Ureter (tissue), 1 donor: ENCODE measurements at regions not wholly inside any gene's neighbourhood (a gene's known extent, or its start where the extent isn't known, plus 50 kb on each side); places are given as distances from the start of the nearest gene placed in this dataset.

Source experiments
- DNase-seq: peaks from one replicate; pipeline ENCODE4 v3.0.0-alpha.2; 2020; ENCODE audit warnings: low spot score
- donor health status: DM: yes; HTN: yes; CAD: no.

DNA sequence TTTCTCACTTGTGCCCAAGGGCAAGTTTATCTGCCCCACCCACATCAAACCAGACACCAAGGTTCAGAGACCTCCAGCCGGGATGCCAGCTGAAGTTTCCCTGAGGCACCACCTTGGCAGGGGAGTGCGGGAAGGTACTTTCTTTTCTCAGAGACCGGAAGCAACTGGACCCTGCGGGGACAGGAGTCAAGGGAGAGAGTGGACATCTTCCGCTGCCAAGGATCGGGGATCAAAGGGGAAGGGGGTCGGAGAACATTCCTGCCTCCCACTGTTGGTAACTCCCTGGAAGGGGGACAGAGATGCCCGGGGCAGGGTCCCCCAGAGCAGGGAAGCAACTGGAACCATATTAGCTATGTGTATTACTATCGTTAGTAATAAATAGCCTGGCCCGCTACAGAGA lies 161.8 kb downstream of the DICER1 start:
- DNase-seq = no peak

DNA sequence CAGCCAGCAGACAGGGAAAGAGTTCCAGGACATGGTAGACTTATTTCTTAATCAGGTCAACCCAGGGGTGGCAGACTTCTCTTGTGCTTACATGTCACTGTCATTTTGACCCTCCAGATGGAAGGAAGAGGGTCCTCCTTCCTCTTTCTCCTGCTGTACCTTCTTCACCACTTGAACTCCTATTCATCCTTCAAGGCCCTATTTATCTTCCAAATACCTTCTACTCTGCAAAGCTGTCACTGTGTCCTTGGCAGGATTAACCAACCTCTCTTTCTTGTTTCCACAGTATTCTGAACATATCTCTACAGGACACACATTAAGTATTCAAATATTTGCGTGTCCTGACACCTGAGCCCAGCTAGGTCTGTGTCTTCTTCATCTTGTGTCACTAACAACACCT lies 163.1 kb downstream of the DICER1 start:
- no peak for DNase-seq

DNA sequence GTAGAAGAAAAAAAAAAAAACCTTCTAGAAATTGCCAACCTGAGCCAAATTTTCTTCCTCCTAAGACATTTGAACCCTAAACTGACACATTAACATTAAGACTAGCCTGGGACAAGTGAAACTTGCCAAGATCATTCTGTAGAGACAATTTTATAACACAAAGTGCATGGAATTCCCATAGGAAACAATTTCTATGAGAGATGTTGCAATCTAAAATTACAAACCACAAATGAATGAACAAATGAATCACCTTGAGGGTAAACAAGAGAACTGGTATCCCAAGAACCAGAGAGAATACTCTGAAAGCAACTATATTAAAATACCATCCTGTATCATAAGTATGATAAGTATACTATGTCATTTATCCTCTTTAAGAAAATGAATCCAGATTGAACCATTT lies 165.3 kb downstream of the DICER1 start:
- DNase-seq = no peak

DNA sequence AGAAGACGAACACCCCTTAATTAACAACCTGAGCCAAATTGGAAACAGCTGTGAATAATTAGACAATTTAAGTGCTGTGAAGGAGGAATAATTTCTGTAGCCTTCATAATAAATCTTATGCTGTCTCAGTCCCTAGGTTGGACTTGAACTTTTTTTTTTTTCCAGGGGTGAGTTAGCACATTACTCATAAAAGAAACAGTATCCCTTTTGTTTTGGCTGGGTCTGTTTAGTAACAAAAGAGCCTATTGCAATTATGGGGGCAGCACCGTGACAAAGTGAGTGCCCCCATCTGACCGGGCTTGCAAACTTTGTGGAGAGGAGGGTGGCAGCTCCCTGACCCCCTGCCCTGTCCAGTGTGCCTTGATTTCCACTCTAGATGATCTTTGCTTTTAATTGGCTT lies 167.4 kb downstream of the DICER1 start:
- DNase-seq = no peak

DNA sequence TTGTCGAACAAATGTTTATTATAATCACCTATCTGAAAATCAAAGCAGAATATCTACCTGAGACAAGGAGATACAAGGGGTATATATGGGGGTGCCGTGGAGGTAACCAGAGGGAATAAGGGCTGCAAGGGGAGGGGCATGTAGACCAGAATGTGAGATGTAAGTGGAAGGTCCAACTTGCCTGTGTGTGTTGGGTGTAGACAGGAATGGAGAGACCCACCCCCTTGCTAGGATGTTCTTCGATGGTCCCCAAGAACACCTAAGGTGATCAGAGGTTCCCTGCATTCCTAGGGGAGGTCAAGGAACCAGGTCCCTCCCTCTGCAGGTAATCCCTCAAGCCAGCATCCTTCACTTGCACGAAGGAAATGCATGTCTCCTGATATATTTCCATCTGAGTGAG lies 167.9 kb downstream of the DICER1 start:
- no peak for DNase-seq

DNA sequence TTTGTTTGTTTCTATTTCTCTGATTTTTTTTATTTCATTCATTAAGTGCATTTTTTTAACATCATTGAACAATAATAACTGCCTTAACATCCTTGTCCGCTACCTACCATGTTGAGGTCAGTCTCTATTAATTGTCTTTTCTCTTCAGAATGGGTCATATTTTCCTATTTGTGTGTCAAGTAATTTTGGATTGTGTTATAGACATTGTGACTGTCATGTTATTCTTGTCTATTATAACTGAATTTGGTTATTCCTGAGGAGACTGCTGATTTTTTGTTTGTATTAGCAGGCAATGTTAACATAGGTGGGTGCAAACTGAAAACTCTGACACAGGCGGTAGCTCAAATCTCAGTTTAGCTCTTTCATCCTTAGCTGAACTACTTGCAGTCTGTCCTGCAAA lies 169.9 kb downstream of the DICER1 start:
- DNase-seq = no peak

DNA sequence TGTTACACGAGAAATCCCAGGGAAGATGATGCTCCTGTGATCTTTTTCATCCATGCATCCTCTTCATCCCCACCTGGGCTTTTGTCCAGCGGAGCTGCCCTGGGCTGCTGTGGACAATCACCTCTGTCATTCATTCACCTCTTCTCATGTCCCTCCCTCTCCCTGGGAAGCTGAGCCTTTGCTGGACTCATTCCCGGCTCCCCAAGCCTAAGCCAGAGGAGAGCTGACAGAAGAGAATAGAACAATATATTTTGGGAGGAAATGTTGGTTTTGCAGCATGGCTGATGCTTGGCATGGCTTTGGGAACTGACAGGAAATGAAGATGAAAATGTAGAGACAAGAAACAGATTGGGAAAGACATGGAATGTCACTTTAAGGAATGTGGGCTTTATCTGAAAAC lies 177.4 kb downstream of the DICER1 start:
- DNase-seq = no peak

DNA sequence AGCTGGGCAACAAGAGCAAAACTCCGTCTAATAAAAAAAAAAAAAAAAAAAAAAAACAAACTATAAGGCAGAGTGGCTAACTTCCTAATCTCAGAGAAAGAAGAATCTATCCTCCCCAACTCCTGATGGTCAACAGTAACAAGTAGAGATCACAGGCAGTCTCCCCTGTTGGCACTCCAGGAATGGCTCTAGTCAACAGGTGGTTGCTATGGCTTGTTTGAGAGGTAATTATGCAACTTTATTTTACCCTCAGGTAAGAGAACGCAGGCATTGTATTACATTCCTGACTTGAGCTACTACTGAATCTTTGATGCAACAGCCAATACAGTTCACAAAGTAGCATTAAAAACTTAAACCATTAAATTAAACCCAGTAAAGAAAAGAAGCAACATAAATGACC lies 180.3 kb downstream of the DICER1 start:
- DNase-seq = no peak

DNA sequence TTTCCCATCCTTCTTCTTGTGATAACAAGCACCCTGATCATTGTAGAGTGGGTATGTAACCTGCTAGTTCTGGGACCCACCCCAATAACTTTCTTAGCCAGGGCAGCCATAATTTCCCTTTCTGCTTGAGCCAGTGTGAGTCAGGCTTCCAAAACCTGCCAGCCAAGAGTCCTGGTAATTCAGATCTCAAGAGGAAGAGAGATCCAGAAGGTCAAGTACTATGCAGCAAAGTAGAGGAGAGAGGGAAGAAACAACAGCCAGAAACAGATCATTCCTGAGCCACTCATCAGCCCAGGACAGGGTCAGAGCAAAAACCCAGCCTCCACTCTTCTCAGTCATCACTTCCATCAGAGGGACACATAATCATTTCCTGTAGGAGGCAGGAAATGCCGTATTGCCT lies 182.0 kb downstream of the DICER1 start:
- no peak for DNase-seq

DNA sequence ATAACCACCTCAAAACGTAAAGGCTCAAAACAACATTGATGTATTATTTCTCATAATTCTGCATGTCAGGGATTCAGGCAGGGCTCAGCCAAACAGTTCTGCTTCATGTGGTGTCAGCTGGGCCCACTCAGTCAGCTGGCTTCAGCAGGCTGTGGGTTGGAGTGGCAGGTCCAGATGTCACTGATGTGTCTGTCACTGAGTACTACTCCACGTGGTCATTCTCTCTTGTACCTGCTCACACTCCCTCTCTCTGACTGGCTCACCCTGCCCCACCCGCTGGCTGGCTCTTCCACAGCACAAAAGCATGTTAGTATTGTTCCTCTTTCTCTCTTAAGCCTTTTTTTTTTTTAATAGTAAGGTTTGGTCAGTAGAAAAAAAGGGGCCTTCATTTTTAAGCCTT lies 182.4 kb downstream of the DICER1 start:
- no peak for DNase-seq

DNA sequence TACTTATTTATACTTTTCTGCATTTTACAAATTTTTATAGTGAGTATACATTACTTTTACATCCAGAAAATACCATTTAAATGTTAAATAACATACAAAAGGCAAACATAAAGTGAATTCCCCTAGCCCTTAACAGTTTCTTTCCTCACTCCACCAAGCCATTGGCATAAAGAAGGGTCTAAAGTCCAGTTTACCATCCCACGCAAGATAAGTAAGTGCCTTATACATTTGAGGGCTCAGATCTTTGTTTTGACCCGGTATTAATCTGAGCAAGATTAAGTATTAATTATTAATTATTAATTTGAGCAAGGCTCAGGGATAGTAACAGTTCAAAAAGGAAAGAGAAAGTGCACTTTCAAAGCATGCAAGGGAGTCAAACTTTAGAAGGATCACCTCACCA lies 182.9 kb downstream of the DICER1 start:
- no peak for DNase-seq

DNA sequence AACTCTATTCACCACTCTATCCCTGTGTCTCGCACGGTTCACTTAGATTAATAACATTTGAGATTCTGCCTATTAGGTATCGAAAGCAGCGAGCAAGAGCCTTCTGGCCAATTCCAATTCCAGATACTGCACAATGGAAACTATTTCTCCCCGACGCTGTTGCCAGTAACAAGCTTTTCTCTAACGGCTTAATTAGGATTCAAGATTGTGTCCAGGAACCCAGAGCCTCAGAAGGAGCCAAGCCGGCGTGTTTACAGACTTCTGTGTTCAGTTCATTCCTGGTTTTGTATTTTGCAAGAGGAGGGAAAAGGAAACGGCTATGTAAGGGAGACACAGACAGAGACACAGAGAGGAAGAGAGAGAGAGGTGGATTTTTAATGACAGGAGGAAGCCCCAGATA lies 185.6 kb downstream of the DICER1 start:
- peak; percentile 61 for DNase-seq

DNA sequence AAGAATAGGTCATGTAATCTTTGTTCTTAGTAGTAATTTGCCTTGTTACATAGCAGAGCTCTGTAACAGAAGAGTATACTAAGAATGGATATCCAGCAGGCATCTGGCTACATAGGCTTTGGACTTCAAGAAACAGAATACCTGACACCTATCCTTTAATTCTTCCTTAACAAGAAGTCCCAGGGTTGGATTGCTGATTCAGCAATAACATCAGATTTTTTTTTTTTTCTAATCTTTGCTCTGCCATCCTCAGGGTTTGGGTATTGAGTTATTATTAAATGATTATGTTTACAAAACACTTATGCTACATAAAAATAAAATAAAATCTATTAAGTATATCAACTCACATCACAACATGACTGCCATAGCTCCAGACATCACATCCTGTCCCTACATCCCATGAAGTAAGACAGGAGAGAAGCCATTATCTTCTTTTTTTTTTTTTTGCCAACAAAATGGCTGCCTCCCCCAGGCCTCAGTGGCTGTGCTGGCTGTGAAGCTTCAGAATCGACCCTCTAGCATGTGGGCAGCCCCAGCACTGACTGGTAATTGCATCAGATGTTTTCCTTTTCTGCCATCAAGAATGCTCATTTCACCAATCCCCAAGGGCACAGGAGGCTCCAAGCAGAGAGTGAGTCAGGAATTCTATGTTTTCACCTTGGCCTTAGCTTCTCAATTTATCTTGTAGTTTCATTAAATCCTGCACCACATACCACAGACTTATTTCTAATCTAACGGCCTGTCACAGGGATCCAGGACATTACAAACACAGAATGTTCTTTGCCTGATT lies 186.2 kb downstream of the DICER1 start:
- no peak for DNase-seq

DNA sequence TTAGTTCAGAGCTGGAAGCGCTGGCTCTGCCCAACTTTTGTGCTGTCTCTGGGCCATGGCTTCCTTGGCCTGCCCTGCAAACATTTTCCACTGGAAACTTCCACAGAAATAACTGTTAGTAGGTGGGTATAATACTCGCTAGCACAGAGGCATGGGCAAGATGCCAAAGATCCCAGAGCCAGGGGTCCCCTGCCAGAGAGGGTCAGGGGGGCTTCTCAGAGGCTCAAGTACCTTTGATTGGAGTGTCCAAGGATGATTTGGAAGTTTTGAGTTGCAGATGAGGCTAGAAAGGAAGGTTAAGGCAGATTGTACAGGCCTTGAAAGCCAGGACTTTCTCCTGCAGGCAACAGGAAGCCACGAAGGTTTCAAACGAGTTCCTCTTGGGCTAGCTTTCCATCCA lies 187.6 kb downstream of the DICER1 start:
- DNase-seq = no peak

DNA sequence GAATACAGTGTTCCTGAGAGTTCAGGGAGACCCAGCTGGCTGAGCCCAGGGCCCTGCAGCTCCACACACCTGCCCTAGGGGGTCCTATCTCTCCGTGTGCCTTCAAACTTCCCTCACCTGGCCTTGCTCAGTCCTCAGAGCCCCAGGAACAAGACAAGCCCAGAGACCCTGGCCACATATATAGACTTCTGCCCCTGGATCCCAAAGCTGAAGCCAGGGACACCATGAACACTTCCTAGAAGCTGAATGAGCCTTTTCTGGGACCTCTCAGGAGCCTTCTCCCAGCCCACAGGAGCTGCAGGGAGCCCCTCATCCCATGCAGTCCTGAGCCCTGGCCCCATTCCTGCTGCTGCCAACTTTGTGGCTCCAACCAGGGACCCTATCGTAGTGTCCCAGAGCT lies 190.5 kb downstream of the DICER1 start:
- no peak for DNase-seq

DNA sequence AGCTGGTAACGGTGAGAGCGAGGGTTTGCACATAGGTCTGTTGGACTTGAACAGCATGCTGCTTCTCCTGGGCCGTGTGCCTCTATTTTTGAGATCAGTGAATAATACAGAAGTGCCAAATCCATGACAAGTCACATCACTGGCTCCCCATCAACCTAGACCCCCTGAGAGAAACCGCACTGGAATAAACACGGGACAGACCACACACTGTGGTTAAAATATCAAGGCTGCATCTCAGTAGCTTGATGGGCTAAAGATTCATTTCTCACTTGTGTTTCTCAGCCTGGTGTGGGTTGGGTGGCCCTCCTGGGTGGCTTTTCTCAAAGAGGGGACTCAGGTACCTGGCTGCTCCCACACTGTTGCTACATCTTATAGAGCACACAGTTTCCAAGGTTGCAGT lies 191.0 kb downstream of the DICER1 start:
- DNase-seq = no peak

DNA sequence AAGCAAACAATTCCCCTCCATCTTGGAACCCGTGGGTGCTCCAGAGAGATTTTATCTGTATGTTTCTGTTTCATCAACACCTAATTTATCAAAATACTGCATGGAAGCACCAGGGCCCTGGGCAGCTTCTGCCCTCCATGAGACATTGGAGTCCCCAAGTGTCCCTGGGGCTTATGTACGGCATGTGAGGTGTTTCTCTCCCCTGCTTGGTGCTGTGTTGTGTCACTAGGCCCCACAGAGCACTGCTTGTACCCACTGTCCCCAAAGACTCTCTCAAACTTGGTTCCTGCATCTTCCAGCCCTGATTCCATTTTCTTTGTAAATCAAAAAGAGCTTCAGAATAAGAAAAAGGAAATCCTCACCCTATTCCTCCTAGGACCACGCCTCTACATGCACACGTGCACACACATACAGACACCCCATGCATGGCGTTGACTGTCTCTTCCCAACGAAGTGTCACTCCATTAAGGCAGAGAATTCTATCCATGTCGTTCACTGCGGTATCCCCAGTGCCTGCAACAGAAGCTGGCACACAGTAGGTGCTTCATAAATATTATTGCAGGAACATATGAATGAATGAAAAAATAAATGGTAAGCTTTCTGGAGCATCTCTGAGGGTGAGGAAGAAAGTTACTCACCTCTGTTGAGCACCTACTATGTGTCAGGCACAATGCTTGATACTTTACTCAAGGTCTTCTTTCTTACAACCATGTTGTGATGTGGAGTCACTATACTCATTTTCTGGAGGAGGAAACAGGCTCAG lies 191.6 kb downstream of the DICER1 start:
- no peak for DNase-seq

DNA sequence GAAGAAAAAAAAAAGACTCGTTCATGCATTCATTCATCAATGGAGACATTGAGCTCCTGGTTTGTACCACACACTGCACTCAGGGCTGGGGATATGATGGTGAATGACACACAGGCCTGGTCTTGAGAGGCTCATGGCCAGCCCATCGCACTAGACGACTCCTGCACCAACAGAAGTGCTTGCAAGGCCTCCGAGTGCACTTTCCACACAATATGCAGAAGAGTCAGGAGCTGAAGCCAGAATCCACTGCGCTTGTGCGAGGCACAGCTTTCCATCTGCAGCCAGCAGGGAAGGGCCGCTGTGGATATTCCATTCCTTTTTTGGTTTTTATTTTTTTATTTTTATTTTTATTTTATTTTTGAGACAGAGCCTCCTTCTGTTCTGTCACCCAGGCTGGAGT lies 192.4 kb downstream of the DICER1 start:
- no peak for DNase-seq

DNA sequence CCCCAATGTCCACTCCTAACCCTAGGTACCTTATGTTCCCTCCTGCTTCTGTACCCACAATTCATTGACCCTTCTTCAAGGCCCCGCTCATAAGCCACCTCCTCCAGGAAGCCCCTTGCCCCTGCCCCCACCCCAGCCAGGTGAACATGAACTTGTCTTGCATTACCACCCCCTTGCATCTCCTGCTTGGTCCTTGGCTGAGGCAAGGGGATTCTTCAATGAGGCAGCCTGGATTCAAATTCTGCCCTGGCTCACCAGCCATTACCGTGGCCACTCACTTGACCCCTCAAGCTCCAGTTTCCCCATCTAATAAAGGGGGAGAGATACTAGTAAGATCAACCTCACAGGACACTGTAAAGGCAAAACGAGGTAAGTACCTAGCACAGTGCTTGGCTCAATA lies 193.1 kb downstream of the DICER1 start:
- DNase-seq = no peak

DNA sequence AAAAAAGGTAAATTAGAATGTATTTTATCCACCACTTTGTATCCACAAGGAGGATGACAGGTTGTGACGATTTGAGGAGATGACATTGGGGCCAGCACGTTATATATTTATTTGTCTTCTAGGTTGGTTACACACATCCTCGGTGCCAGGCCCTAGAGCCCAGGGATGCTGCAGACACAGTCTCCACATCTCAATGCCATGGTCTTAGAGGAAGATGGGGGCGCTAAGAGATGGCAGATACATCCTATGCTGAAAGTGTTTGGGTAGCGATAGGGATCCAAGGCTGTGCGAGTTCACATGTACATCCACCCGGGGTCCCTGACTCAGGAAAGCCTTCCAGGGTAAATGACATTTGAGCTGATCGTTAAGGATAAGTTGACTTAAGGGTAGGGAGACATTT lies 193.1 kb upstream of the GSC start:
- no peak for DNase-seq

DNA sequence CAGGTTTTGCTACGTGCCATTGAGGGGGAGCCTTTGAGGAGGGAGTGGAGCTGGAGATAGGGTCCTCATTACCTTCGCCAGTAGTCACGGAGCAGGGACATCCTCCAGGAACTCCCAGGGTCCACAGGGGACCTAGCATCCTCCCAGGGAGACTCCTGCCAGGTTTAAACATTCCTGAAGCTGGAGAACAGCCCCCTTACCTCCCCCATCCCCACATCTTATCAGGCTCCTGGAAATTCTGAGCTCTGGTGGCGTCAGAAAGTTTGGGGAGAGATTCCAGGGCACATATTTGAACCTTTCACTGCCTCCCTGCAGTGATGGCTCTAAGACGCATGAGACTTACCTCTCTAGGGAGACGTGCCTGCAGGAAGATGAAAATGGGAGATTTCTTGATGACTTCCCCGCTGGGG lies 192.3 kb upstream of the GSC start:
- DNase-seq = no peak

DNA sequence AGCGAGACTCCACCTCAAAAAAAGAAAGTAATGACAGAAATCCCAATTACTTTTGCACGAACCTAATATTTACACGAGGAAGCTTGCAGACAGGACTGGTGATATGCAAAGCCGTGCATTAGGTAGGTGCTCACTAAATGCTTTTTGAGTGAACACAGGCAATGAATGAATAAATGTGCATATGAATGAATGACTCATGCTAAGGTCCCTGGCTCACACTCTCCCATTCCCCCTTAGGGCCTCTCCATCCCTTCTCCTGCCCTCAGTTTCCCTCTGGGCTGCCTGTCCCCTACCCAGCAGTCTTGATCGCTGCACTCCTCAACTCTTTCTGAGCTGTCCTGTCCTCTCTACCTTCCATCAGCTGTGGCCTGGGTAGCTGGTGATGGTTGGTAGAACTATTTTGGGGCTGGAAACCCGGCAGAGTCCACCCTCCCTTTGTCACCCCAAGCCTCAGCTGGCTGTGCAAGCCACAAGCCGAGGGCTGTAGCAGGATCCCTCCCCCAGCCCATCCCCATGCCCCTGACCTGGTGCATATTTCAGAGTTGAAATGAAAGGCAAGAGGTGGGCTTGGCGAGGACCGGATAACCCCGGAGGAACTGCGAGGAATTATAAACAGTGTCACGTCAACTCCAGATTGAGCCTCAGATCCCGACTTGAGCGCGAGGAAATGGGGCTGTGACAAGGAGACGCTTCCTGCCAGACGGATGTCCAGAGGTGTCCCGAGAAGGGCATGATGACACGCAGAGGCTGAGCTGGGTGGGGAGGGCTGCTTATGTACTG lies 191.7 kb upstream of the GSC start:
- no peak for DNase-seq
